ENCODE measurements at regions not wholly inside any gene's neighbourhood (a gene's known extent, or its start where the extent isn't known, plus 50 kb on each side); places are given as distances from the start of the nearest gene placed in this dataset.

GRCh38 chr12:68432622-68433021 lies 100.5 kb upstream of the MDM1 start:
- POLR2A ChIA-PET: no interaction called here
- no peak for TF ChIP-seq SUZ12 (IDR thresholded peaks at IDR 0.05)
- TF ChIP-seq FOXM1 (IDR thresholded peaks at IDR 0.05; ENCODE audit: borderline replicate concordance): no peak
- no peak for TF ChIP-seq L3MBTL2 (conservative IDR thresholded peaks at IDR 0.05)
- no peak for TF ChIP-seq FOXA1 (IDR thresholded peaks at IDR 0.05)
- TF ChIP-seq HDGF (IDR thresholded peaks at IDR 0.05; ENCODE audit: borderline replicate concordance): no peak
- no peak for TF ChIP-seq SP1 (IDR thresholded peaks at IDR 0.05)
- TF ChIP-seq FOXK2 (IDR thresholded peaks at IDR 0.05): no peak
- TF ChIP-seq PKNOX1 (IDR thresholded peaks at IDR 0.05): no peak
- TF ChIP-seq TARDBP (IDR thresholded peaks at IDR 0.05): no peak
- TF ChIP-seq CTBP1 (IDR thresholded peaks at IDR 0.05; ENCODE audit: borderline replicate concordance): no peak
- no peak for TF ChIP-seq NFRKB (IDR thresholded peaks at IDR 0.05)
- no peak for DNase-seq (ENCODE audit: extremely low spot score)
- CTCF ChIA-PET: no interaction called here

- CTCF ChIA-PET: no interaction called here
- POLR2A ChIA-PET: no interaction called here
- no peak for DNase-seq (ENCODE audit: extremely low spot score)
- TF ChIP-seq SP1 (IDR thresholded peaks at IDR 0.05) (no peak), PKNOX1 (IDR thresholded peaks at IDR 0.05) (no peak), ELF4 (IDR thresholded peaks at IDR 0.05) (no peak), L3MBTL2 (conservative IDR thresholded peaks at IDR 0.05) (no peak), HDGF (IDR thresholded peaks at IDR 0.05; ENCODE audit: borderline replicate concordance) (no peak), FOXK2 (IDR thresholded peaks at IDR 0.05) (no peak), ZNF384 (IDR thresholded peaks at IDR 0.05) (no peak), TARDBP (IDR thresholded peaks at IDR 0.05) (no peak), SUZ12 (IDR thresholded peaks at IDR 0.05) (no peak), ARNT (IDR thresholded peaks at IDR 0.05) (no peak), FOXM1 (IDR thresholded peaks at IDR 0.05; ENCODE audit: borderline replicate concordance) (no peak), CTBP1 (IDR thresholded peaks at IDR 0.05; ENCODE audit: borderline replicate concordance) (no peak), BHLHE40 (IDR thresholded peaks at IDR 0.05; ENCODE audit: borderline replicate concordance) (no peak), LEF1 (IDR thresholded peaks at IDR 0.05; ENCODE audit: borderline replicate concordance) (no peak), NFRKB (IDR thresholded peaks at IDR 0.05) (no peak), FOXA1 (IDR thresholded peaks at IDR 0.05) (no peak)
Measured at GRCh38 chr12:68434391-68435298, 102.5 kb upstream of the MDM1 start.

GRCh38 chr12:68435299-68435637 lies 103.1 kb upstream of the MDM1 start:
- no peak for DNase-seq (ENCODE audit: extremely low spot score)
- ChIA-PET CTCF (no interaction called here), POLR2A (no interaction called here)
- no peak for TF ChIP-seq FOXA1 (IDR thresholded peaks at IDR 0.05)
- no peak for TF ChIP-seq ARNT (IDR thresholded peaks at IDR 0.05)
- no peak for TF ChIP-seq TARDBP (IDR thresholded peaks at IDR 0.05)
- TF ChIP-seq BHLHE40 (IDR thresholded peaks at IDR 0.05; ENCODE audit: borderline replicate concordance): no peak
- TF ChIP-seq FOXM1 (IDR thresholded peaks at IDR 0.05; ENCODE audit: borderline replicate concordance): no peak
- no peak for TF ChIP-seq CTBP1 (IDR thresholded peaks at IDR 0.05; ENCODE audit: borderline replicate concordance)
- TF ChIP-seq PKNOX1 (IDR thresholded peaks at IDR 0.05): no peak
- TF ChIP-seq ZNF384 (IDR thresholded peaks at IDR 0.05): no peak
- no peak for TF ChIP-seq FOXK2 (IDR thresholded peaks at IDR 0.05)
- TF ChIP-seq ELF4 (IDR thresholded peaks at IDR 0.05): no peak
- no peak for TF ChIP-seq HDGF (IDR thresholded peaks at IDR 0.05; ENCODE audit: borderline replicate concordance)

- POLR2A ChIA-PET: no interaction called here
- DNase-seq (ENCODE audit: extremely low spot score): no peak
- CTCF ChIA-PET: no interaction called here
- TF ChIP-seq ELF4 (IDR thresholded peaks at IDR 0.05): no peak
- TF ChIP-seq TARDBP (IDR thresholded peaks at IDR 0.05): no peak
- no peak for TF ChIP-seq FOXM1 (IDR thresholded peaks at IDR 0.05; ENCODE audit: borderline replicate concordance)
- TF ChIP-seq ZNF384 (IDR thresholded peaks at IDR 0.05): no peak
- no peak for TF ChIP-seq BHLHE40 (IDR thresholded peaks at IDR 0.05; ENCODE audit: borderline replicate concordance)
- no peak for TF ChIP-seq L3MBTL2 (conservative IDR thresholded peaks at IDR 0.05)
- TF ChIP-seq SUZ12 (IDR thresholded peaks at IDR 0.05): no peak
- no peak for TF ChIP-seq PKNOX1 (IDR thresholded peaks at IDR 0.05)
- TF ChIP-seq CTBP1 (IDR thresholded peaks at IDR 0.05; ENCODE audit: borderline replicate concordance): no peak
- TF ChIP-seq NFRKB (IDR thresholded peaks at IDR 0.05): no peak
- no peak for TF ChIP-seq HDGF (IDR thresholded peaks at IDR 0.05; ENCODE audit: borderline replicate concordance)
Measured at GRCh38 chr12:68435816-68436215, 103.7 kb upstream of the MDM1 start.

- TF ChIP-seq TARDBP (IDR thresholded peaks at IDR 0.05) (no peak), L3MBTL2 (conservative IDR thresholded peaks at IDR 0.05) (no peak), FOXA1 (IDR thresholded peaks at IDR 0.05) (no peak), ELF4 (IDR thresholded peaks at IDR 0.05) (no peak), SUZ12 (IDR thresholded peaks at IDR 0.05) (no peak), FOXK2 (IDR thresholded peaks at IDR 0.05) (no peak), PKNOX1 (IDR thresholded peaks at IDR 0.05) (no peak), NFRKB (IDR thresholded peaks at IDR 0.05) (no peak)
- DNase-seq (ENCODE audit: extremely low spot score): no peak
- ChIA-PET POLR2A (no interaction called here), CTCF (no interaction called here)
Measured at GRCh38 chr12:68438601-68439000, 106.4 kb upstream of the MDM1 start.
